Breast epithelium (tissue), 4 donors: ENCODE measurements at regions not wholly inside any gene's neighbourhood (a gene's known extent, or its start where the extent isn't known, plus 50 kb on each side); places are given as distances from the start of the nearest gene placed in this dataset.

Experiments
- DNase-seq, 2 donors: peaks; one replicate each; pipeline ENCODE4 v3.0.0-alpha.2; 2019; ENCODE audit warnings: low spot score in 2 of 2
- H3K27ac ChIP-seq, 2 donors: fragments of 200-600 bp; sonication (generic) in 1 of 2; one replicate each; pipeline ENCODE4 v1.5.1; 2016 to 2019; ENCODE audit warnings: mild to moderate bottlenecking in 1 of 2
- H3K27me3 ChIP-seq, 2 donors: fragments of 200-600 bp; sonication (generic) in 1 of 2; one replicate each; pipeline versions ENCODE4 v1.5.1 to v1.6.0; 2017 to 2019; ENCODE audit warnings: control low read depth in 1 of 2, mild to moderate bottlenecking in 1 of 2
- H3K36me3 ChIP-seq: fragments of 200-600 bp; one replicate; pipeline ENCODE4 v1.5.1; 2019
- H3K4me1 ChIP-seq, 2 donors: fragments of 200-600 bp; sonication (generic); one replicate each; pipeline ENCODE4 v1.5.1; 2016 to 2019; ENCODE audit warnings: control low read depth in 1 of 2
- H3K4me3 ChIP-seq, 3 donors: fragments of 200-600 bp; sonication (generic); 1 replicate in 2 of 3; 2 replicates in 1 of 3; pipeline ENCODE4 v1.5.1; 2016 to 2019; ENCODE audit warnings: mild to moderate bottlenecking in 3 of 3, moderate library complexity in 2 of 3
- H3K9me3 ChIP-seq, 2 donors: fragments of 200-600 bp; sonication (generic) in 1 of 2; one replicate each; pipeline ENCODE4 v1.5.1; 2016 to 2019; ENCODE audit warnings: control low read depth in 1 of 2
- CTCF ChIP-seq, 3 donors: fragments of 450-650 bp; IDR thresholded peaks; one replicate each; pipeline ENCODE4 v1.5.1; 2016 to 2017; ENCODE audit warnings: antibody characterized with exemption in 3 of 3, mild to moderate bottlenecking in 3 of 3, moderate library complexity in 3 of 3
- POLR2A ChIP-seq: fragments of 450-650 bp; IDR thresholded peaks from one replicate; pipeline ENCODE4 v1.6.1; 2016; ENCODE audit warnings: antibody characterized with exemption, mild to moderate bottlenecking, moderate library complexity
- POLR2AphosphoS5 ChIP-seq, 3 donors: sonication (generic); formaldehyde crosslinking; IDR thresholded peaks; one replicate each; pipeline ENCODE4 v1.6.1; 2017; ENCODE audit warnings: antibody characterized with exemption in 3 of 3
- intact Hi-C: fragments of 100-400 bp; cut with DNase I; formaldehyde crosslinking; loops from one replicate; pipeline ENCODE4 v1.15.1; 2023; ENCODE audit warnings: low total_unique reads

- intact Hi-C loops = no loop called here
- Histone ChIP-seq H3K27ac (no peak overlapping the region), H3K27me3 (no peaks in the 10 kb centered on the region), H3K4me1 (no peaks in the 10 kb centered on the region), H3K36me3 (no peaks in the 10 kb centered on the region), H3K4me3 (no peak overlapping the region), H3K9me3 (peaks cover 7 to 16% of the 10 kb centered on the region in 2 donors)
- TF ChIP-seq POLR2AphosphoS5 (IDR thresholded peaks at IDR 0.05) (no peak), CTCF (IDR thresholded peaks at IDR 0.05) (no peak), POLR2A (no peak)
- DNase-seq = no peak
Measured at GRCh38 chr9:80177949-80178480, 606.2 kb downstream of the TLE4 start.

GRCh38 chr9:80175286-80176150 is 603.8 kb downstream of the TLE4 start:
- TF ChIP-seq CTCF (IDR thresholded peaks at IDR 0.05) = peak; percentile 48 to 65 (median 64)
- TF ChIP-seq POLR2A = no peak
- no peak for TF ChIP-seq POLR2AphosphoS5 (IDR thresholded peaks at IDR 0.05)
- Histone ChIP-seq H3K9me3 (peaks cover 7 to 20% of the 10 kb centered on the region in 2 donors), H3K36me3 (no peaks in the 10 kb centered on the region), H3K27me3 (no peaks in the 10 kb centered on the region), H3K4me1 (no peaks in the 10 kb centered on the region), H3K27ac (no peak overlapping the region), H3K4me3 (no peak overlapping the region)
- no peak for DNase-seq
- intact Hi-C loops = no loop called here

- Histone ChIP-seq H3K9me3 (no peaks in the 10 kb centered on the region), H3K27me3 (no peaks in the 10 kb centered on the region), H3K27ac (no peak overlapping the region), H3K4me1 (no peaks in the 10 kb centered on the region), H3K4me3 (no peak overlapping the region), H3K36me3 (no peaks in the 10 kb centered on the region)
- TF ChIP-seq POLR2A (no peak), CTCF (IDR thresholded peaks at IDR 0.05) (no peak), POLR2AphosphoS5 (IDR thresholded peaks at IDR 0.05) (no peak)
- no peak for DNase-seq
- intact Hi-C loops = no loop called here
Measured at GRCh38 chr9:80163889-80164288, 592.1 kb downstream of the TLE4 start.

GRCh38 chr9:80158554-80159170 is 586.9 kb downstream of the TLE4 start:
- TF ChIP-seq CTCF (IDR thresholded peaks at IDR 0.05) (no peak), POLR2A (no peak), POLR2AphosphoS5 (IDR thresholded peaks at IDR 0.05) (no peak)
- Histone ChIP-seq H3K36me3 (no peaks in the 10 kb centered on the region), H3K4me3 (no peak overlapping the region), H3K27me3 (no peaks in the 10 kb centered on the region), H3K4me1 (no peaks in the 10 kb centered on the region), H3K9me3 (no peaks in the 10 kb centered on the region), H3K27ac (no peak overlapping the region)
- no peak for DNase-seq
- intact Hi-C loops = no loop called here

- intact Hi-C loops = no loop called here
- no peak for DNase-seq
- Histone ChIP-seq H3K27me3 (no peaks in the 10 kb centered on the region), H3K4me3 (no peak overlapping the region), H3K4me1 (no peaks in the 10 kb centered on the region), H3K27ac (no peak overlapping the region), H3K9me3 (no peaks in the 10 kb centered on the region), H3K36me3 (no peaks in the 10 kb centered on the region)
- no peak for TF ChIP-seq CTCF (IDR thresholded peaks at IDR 0.05)
- TF ChIP-seq POLR2AphosphoS5 (IDR thresholded peaks at IDR 0.05) = no peak
- no peak for TF ChIP-seq POLR2A
Measured at GRCh38 chr9:80158131-80158530, 586.4 kb downstream of the TLE4 start.
